ENCODE measurements at regions not wholly inside any gene's neighbourhood (a gene's known extent, or its start where the extent isn't known, plus 50 kb on each side); places are given as distances from the start of the nearest gene placed in this dataset.

- Histone ChIP-seq H3K4me2 (ENCODE audit: low read length) (no peak overlapping the region), H3K79me2 (ENCODE audit: control insufficient read depth, low read length) (no peaks in the 10 kb centered on the region), H3K4me1 (ENCODE audit: control insufficient read depth, low read length) (no peaks in the 10 kb centered on the region), H3K27ac (ENCODE audit: low read depth, low read length) (no peak overlapping the region), H3K9me3 (ENCODE audit: control insufficient read depth, insufficient read depth, low read length) (no peaks in the 10 kb centered on the region), H3K36me3 (ENCODE audit: control insufficient read depth, low read length) (no peaks in the 10 kb centered on the region), H3K4me3 (ENCODE audit: low read length) (no peak overlapping the region), H3K27me3 (ENCODE audit: control insufficient read depth, low read length) (no peaks in the 10 kb centered on the region), H3K9me2 (replicated peaks; ENCODE audit: control insufficient read depth, low read length) (no peaks in the 10 kb centered on the region), H3F3A (ENCODE audit: control insufficient read depth, insufficient read depth) (no peaks in the 10 kb centered on the region), H4K20me1 (ENCODE audit: control insufficient read depth, insufficient read depth, low read depth, low read length) (no peaks in the 10 kb centered on the region)
- no peak for TF ChIP-seq CTCF (IDR thresholded peaks at IDR 0.05; ENCODE audit: low read depth, low read length, poor library complexity, severe bottlenecking)
- no peak for TF ChIP-seq EZH2phosphoT487 (IDR thresholded peaks at IDR 0.05; ENCODE audit: borderline replicate concordance, low read length)
Observed at GRCh38 chr1:193634470-193634869, 448.1 kb upstream of the B3GALT2 start.

GRCh38 chr1:193633991-193634390 lies 447.6 kb upstream of the B3GALT2 start:
- H3K27me3 ChIP-seq (ENCODE audit: control insufficient read depth, low read length): no peaks in the 10 kb centered on the region
- no peaks in the 10 kb centered on the region for H3K4me1 ChIP-seq (ENCODE audit: control insufficient read depth, low read length)
- H3F3A ChIP-seq (ENCODE audit: control insufficient read depth, insufficient read depth): no peaks in the 10 kb centered on the region
- H3K9me3 ChIP-seq (ENCODE audit: control insufficient read depth, insufficient read depth, low read length): no peaks in the 10 kb centered on the region
- TF ChIP-seq CTCF (IDR thresholded peaks at IDR 0.05; ENCODE audit: low read depth, low read length, poor library complexity, severe bottlenecking) (no peak), EZH2phosphoT487 (IDR thresholded peaks at IDR 0.05; ENCODE audit: borderline replicate concordance, low read length) (no peak)
- H3K79me2 ChIP-seq (ENCODE audit: control insufficient read depth, low read length): no peaks in the 10 kb centered on the region
- H3K9me2 ChIP-seq (replicated peaks; ENCODE audit: control insufficient read depth, low read length): no peaks in the 10 kb centered on the region
- no peaks in the 10 kb centered on the region for H4K20me1 ChIP-seq (ENCODE audit: control insufficient read depth, insufficient read depth, low read depth, low read length)
- H3K36me3 ChIP-seq (ENCODE audit: control insufficient read depth, low read length): no peaks in the 10 kb centered on the region
- H3K27ac ChIP-seq (ENCODE audit: low read depth, low read length): no peak overlapping the region
- no peak overlapping the region for H3K4me2 ChIP-seq (ENCODE audit: low read length)
- H3K4me3 ChIP-seq (ENCODE audit: low read length): no peak overlapping the region

GRCh38 chr1:193633093-193633492 lies 446.7 kb upstream of the B3GALT2 start:
- Histone ChIP-seq H3F3A (ENCODE audit: control insufficient read depth, insufficient read depth) (no peaks in the 10 kb centered on the region), H3K9me2 (replicated peaks; ENCODE audit: control insufficient read depth, low read length) (no peaks in the 10 kb centered on the region), H3K4me2 (ENCODE audit: low read length) (no peak overlapping the region), H3K27me3 (ENCODE audit: control insufficient read depth, low read length) (no peaks in the 10 kb centered on the region), H3K9me3 (ENCODE audit: control insufficient read depth, insufficient read depth, low read length) (no peaks in the 10 kb centered on the region), H3K36me3 (ENCODE audit: control insufficient read depth, low read length) (no peaks in the 10 kb centered on the region), H3K4me1 (ENCODE audit: control insufficient read depth, low read length) (no peaks in the 10 kb centered on the region), H4K20me1 (ENCODE audit: control insufficient read depth, insufficient read depth, low read depth, low read length) (no peaks in the 10 kb centered on the region), H3K27ac (ENCODE audit: low read depth, low read length) (no peak overlapping the region), H3K79me2 (ENCODE audit: control insufficient read depth, low read length) (no peaks in the 10 kb centered on the region), H3K4me3 (ENCODE audit: low read length) (no peak overlapping the region)
- TF ChIP-seq EZH2phosphoT487 (IDR thresholded peaks at IDR 0.05; ENCODE audit: borderline replicate concordance, low read length): no peak
- TF ChIP-seq CTCF (IDR thresholded peaks at IDR 0.05; ENCODE audit: low read depth, low read length, poor library complexity, severe bottlenecking): no peak

GRCh38 chr1:193631306-193631705 lies 444.9 kb upstream of the B3GALT2 start:
- H4K20me1 ChIP-seq (ENCODE audit: control insufficient read depth, insufficient read depth, low read depth, low read length): no peaks in the 10 kb centered on the region
- H3K9me3 ChIP-seq (ENCODE audit: control insufficient read depth, insufficient read depth, low read length): no peaks in the 10 kb centered on the region
- H3K4me2 ChIP-seq (ENCODE audit: low read length): no peak overlapping the region
- no peak overlapping the region for H3K4me3 ChIP-seq (ENCODE audit: low read length)
- no peaks in the 10 kb centered on the region for H3F3A ChIP-seq (ENCODE audit: control insufficient read depth, insufficient read depth)
- no peaks in the 10 kb centered on the region for H3K36me3 ChIP-seq (ENCODE audit: control insufficient read depth, low read length)
- H3K27me3 ChIP-seq (ENCODE audit: control insufficient read depth, low read length): no peaks in the 10 kb centered on the region
- H3K4me1 ChIP-seq (ENCODE audit: control insufficient read depth, low read length): no peaks in the 10 kb centered on the region
- H3K27ac ChIP-seq (ENCODE audit: low read depth, low read length): no peak overlapping the region
- TF ChIP-seq CTCF (IDR thresholded peaks at IDR 0.05; ENCODE audit: low read depth, low read length, poor library complexity, severe bottlenecking) (no peak), EZH2phosphoT487 (IDR thresholded peaks at IDR 0.05; ENCODE audit: borderline replicate concordance, low read length) (no peak)
- H3K79me2 ChIP-seq (ENCODE audit: control insufficient read depth, low read length): no peaks in the 10 kb centered on the region
- no peaks in the 10 kb centered on the region for H3K9me2 ChIP-seq (replicated peaks; ENCODE audit: control insufficient read depth, low read length)
